Ramos (cell line): ENCODE measurements at regions not wholly inside any gene's neighbourhood (a gene's known extent, or its start where the extent isn't known, plus 50 kb on each side); places are given as distances from the start of the nearest gene placed in this dataset.

Experiments
- in situ Hi-C: fragments of 300-500 bp; cut with MboI; formaldehyde crosslinking; loops from one replicate; pipeline ENCODE4 v1.14.3; 2022; ENCODE audit warnings: low sequenced_read_pairs; ENCODE audit not compliant: unreplicated experiment

GRCh38 chr2:16861530-16861929, 195.9 kb upstream of the CYRIA start:
- in situ Hi-C loops = no loop called here

- in situ Hi-C loops = no loop called here
Measured at GRCh38 chr2:16861111-16861510, 195.5 kb upstream of the CYRIA start.

GRCh38 chr2:16860627-16861026, 195.0 kb upstream of the CYRIA start:
- in situ Hi-C loops = no loop called here

- in situ Hi-C loops = no loop called here
Measured at GRCh38 chr2:16855183-16855582, 189.5 kb upstream of the CYRIA start.

GRCh38 chr2:16853088-16853487, 187.5 kb upstream of the CYRIA start:
- in situ Hi-C loops = no loop called here

- in situ Hi-C loops = no loop called here
Measured at GRCh38 chr2:16852651-16853050, 187.0 kb upstream of the CYRIA start.

GRCh38 chr2:16851126-16851525, 185.5 kb upstream of the CYRIA start:
- in situ Hi-C loops = no loop called here

GRCh38 chr2:16840496-16841172, 175.0 kb upstream of the CYRIA start:
- in situ Hi-C loops = no loop called here

- in situ Hi-C loops = no loop called here
Measured at GRCh38 chr2:16832910-16833309, 167.3 kb upstream of the CYRIA start.

- in situ Hi-C loops = no loop called here
Measured at GRCh38 chr2:16828828-16829160, 163.2 kb upstream of the CYRIA start.

GRCh38 chr2:16828044-16828827, 162.6 kb upstream of the CYRIA start:
- in situ Hi-C loops = no loop called here

GRCh38 chr2:16824472-16824871, 158.8 kb upstream of the CYRIA start:
- in situ Hi-C loops = no loop called here

GRCh38 chr2:16821692-16822091, 156.1 kb upstream of the CYRIA start:
- in situ Hi-C loops = no loop called here

- in situ Hi-C loops = no loop called here
Measured at GRCh38 chr2:16818203-16818556, 152.5 kb upstream of the CYRIA start.

GRCh38 chr2:16817305-16818202, 151.9 kb upstream of the CYRIA start:
- in situ Hi-C loops = no loop called here

- in situ Hi-C loops = no loop called here
Measured at GRCh38 chr2:16816522-16816921, 150.9 kb upstream of the CYRIA start.

GRCh38 chr2:16816016-16816415, 150.4 kb upstream of the CYRIA start:
- in situ Hi-C loops = no loop called here

GRCh38 chr2:16813593-16813992, 148.0 kb upstream of the CYRIA start:
- in situ Hi-C loops = no loop called here

GRCh38 chr2:16798472-16798871, 132.8 kb upstream of the CYRIA start:
- in situ Hi-C loops = no loop called here

- in situ Hi-C loops = no loop called here
Measured at GRCh38 chr2:16791496-16791895, 125.9 kb upstream of the CYRIA start.

- in situ Hi-C loops = no loop called here
Measured at GRCh38 chr2:16785149-16785548, 119.5 kb upstream of the CYRIA start.
